ENCODE measurements at regions not wholly inside any gene's neighbourhood (a gene's known extent, or its start where the extent isn't known, plus 50 kb on each side); places are given as distances from the start of the nearest gene placed in this dataset.

GRCh38 chr4:101706535-101707057 lies 83.9 kb upstream of the BANK1 start:
- TF ChIP-seq CTCF (IDR thresholded peaks at IDR 0.05) (no peak), POLR2AphosphoS5 (IDR thresholded peaks at IDR 0.05) (no peak), EP300 (IDR thresholded peaks at IDR 0.05; ENCODE audit: low read depth) (no peak)

Measured in transverse colon (tissue), 4 donors.